ENCODE measurements at regions not wholly inside any gene's neighbourhood (a gene's known extent, or its start where the extent isn't known, plus 50 kb on each side); places are given as distances from the start of the nearest gene placed in this dataset.

GRCh38 chr3:193947596-193947995 lies 188.4 kb upstream of the HES1 start:
- no peak for DNase-seq (ENCODE audit: extremely low spot score)
- no peaks in the 10 kb centered on the region for H3K9me3 ChIP-seq
- TF ChIP-seq POLR2AphosphoS5 (IDR thresholded peaks at IDR 0.05) = no peak
- H3K27ac ChIP-seq (replicated peaks in 1 of 4) = no peak overlapping the region
- intact Hi-C loops (cut with DNase I) = no loop called here
- WGBS = 80% methylated on average over 6 of the region's 6 CpGs
- H3K27me3 ChIP-seq = no peaks in the 10 kb centered on the region
- no peaks in the 10 kb centered on the region for H3K4me1 ChIP-seq
- H3K4me3 ChIP-seq = no peak overlapping the region
- H3K36me3 ChIP-seq = no peaks in the 10 kb centered on the region

- 84% methylated on average over 3 of the region's 3 CpGs for WGBS
- Histone ChIP-seq H3K4me1 (no peaks in the 10 kb centered on the region), H3K36me3 (no peaks in the 10 kb centered on the region), H3K9me3 (no peaks in the 10 kb centered on the region), H3K4me3 (no peak overlapping the region), H3K27ac (replicated peaks in 1 of 4) (no peak overlapping the region), H3K27me3 (no peaks in the 10 kb centered on the region)
- no peak for DNase-seq (ENCODE audit: extremely low spot score)
- intact Hi-C loops (cut with DNase I) = no loop called here
- TF ChIP-seq POLR2AphosphoS5 (IDR thresholded peaks at IDR 0.05) (no peak), POLR2A (IDR thresholded peaks at IDR 0.05; ENCODE audit: low read depth) (no peak), EP300 (IDR thresholded peaks at IDR 0.05) (no peak), CTCF (IDR thresholded peaks at IDR 0.05) (no peak)
These were observed 187.5 kb upstream of the HES1 start for GRCh38 chr3:193948459-193948858.

GRCh38 chr3:193951859-193952258 lies 184.1 kb upstream of the HES1 start:
- Histone ChIP-seq H3K4me3 (no peak overlapping the region), H3K4me1 (no peaks in the 10 kb centered on the region), H3K36me3 (no peaks in the 10 kb centered on the region), H3K27ac (replicated peaks in 1 of 4) (no peak overlapping the region), H3K9me3 (peaks cover 0 to 18% (median 7%) of the 10 kb centered on the region in 4 donors), H3K27me3 (no peaks in the 10 kb centered on the region)
- TF ChIP-seq CTCF (IDR thresholded peaks at IDR 0.05) (no peak), EP300 (IDR thresholded peaks at IDR 0.05) (no peak)
- intact Hi-C loops (cut with DNase I) = no loop called here
- no peak for DNase-seq (ENCODE audit: extremely low spot score)
- WGBS = 100% methylated on average over 1 of the region's 1 CpG

GRCh38 chr3:193954752-193955151 lies 181.2 kb upstream of the HES1 start:
- no peak overlapping the region for H3K4me3 ChIP-seq
- no peak for TF ChIP-seq CTCF (IDR thresholded peaks at IDR 0.05)

GRCh38 chr3:193955719-193956118 lies 180.2 kb upstream of the HES1 start:
- no peak for DNase-seq (ENCODE audit: extremely low spot score)
- TF ChIP-seq POLR2A (IDR thresholded peaks at IDR 0.05; ENCODE audit: low read depth) (no peak), POLR2AphosphoS5 (IDR thresholded peaks at IDR 0.05) (no peak), CTCF (IDR thresholded peaks at IDR 0.05) (no peak), EP300 (IDR thresholded peaks at IDR 0.05) (no peak)

More at GRCh38 chr3:193954752-193955151, 181.2 kb upstream of the HES1 start:
- Histone ChIP-seq H3K27ac (replicated peaks in 1 of 4) (no peak overlapping the region), H3K4me1 (no peaks in the 10 kb centered on the region), H3K27me3 (peaks cover 0 to 10% (median 0%) of the 10 kb centered on the region in 4 donors), H3K9me3 (peaks cover 0 to 18% (median 7%) of the 10 kb centered on the region in 4 donors), H3K36me3 (no peaks in the 10 kb centered on the region)
- DNase-seq (ENCODE audit: extremely low spot score) = no peak
- intact Hi-C loops (cut with DNase I) = no loop called here

More at GRCh38 chr3:193955719-193956118, 180.2 kb upstream of the HES1 start:
- peaks cover 0 to 10% (median 0%) of the 10 kb centered on the region in 4 donors for H3K27me3 ChIP-seq
- H3K36me3 ChIP-seq = no peaks in the 10 kb centered on the region
- H3K27ac ChIP-seq (replicated peaks in 1 of 4) = no peak overlapping the region
- no peaks in the 10 kb centered on the region for H3K4me1 ChIP-seq
- intact Hi-C loops (cut with DNase I) = no loop called here
- WGBS = 100% methylated on average over 2 of the region's 7 CpGs
- H3K4me3 ChIP-seq = no peak overlapping the region
- H3K9me3 ChIP-seq = peaks cover 0 to 18% (median 7%) of the 10 kb centered on the region in 4 donors
